DND-41 (cell line): ENCODE measurements at regions not wholly inside any gene's neighbourhood (a gene's known extent, or its start where the extent isn't known, plus 50 kb on each side); places are given as distances from the start of the nearest gene placed in this dataset.

Source experiments
- ATAC-seq: fragments of 200-7000 bp; cut with Tn5 transposase; 3 replicates; pipeline ENCODE4 v1.9.1; 2021; ENCODE audit warnings: low read depth; ENCODE audit not compliant: insufficient read depth
- DNase-seq: peaks from one replicate; pipeline ENCODE4 v3.0.0-alpha.2; 2020
- H2AFZ ChIP-seq: 2 replicates; pipeline ENCODE4 v1.6.0; 2012; ENCODE audit warnings: low read depth, low read length
- H3K27ac ChIP-seq: 2 replicates; pipeline ENCODE4 v1.5.1; 2012; ENCODE audit warnings: low read length, inconsistent platforms
- H3K27me3 ChIP-seq: fragments of 200-600 bp; sonication (generic); 2 replicates; pipeline ENCODE4 v1.6.0; 2012; ENCODE audit warnings: low read length, mild to moderate bottlenecking, inconsistent platforms; ENCODE audit not compliant: insufficient read depth, poor library complexity
- H3K36me3 ChIP-seq: 2 replicates; pipeline ENCODE4 v1.5.1; 2012; ENCODE audit warnings: low read length, inconsistent platforms; ENCODE audit not compliant: insufficient read depth
- H3K4me1 ChIP-seq: 2 replicates; pipeline ENCODE4 v1.5.1; 2012; ENCODE audit warnings: mild to moderate bottlenecking, low read length; ENCODE audit not compliant: insufficient read depth
- H3K4me2 ChIP-seq: 2 replicates; pipeline ENCODE4 v1.6.0; 2012; ENCODE audit warnings: mild to moderate bottlenecking, moderate library complexity, low read length, inconsistent platforms; ENCODE audit not compliant: insufficient read depth
- H3K4me3 ChIP-seq, 2 experiments: fragments of 200-600 bp in 1 of 2; shearing (Covaris generic) in 1 of 2; 2 replicates each; pipeline ENCODE4 v1.5.1; 2012 to 2016; ENCODE audit warnings: inconsistent platforms in 2 of 2, low read length in 2 of 2, mild to moderate bottlenecking in 2 of 2, low read depth in 1 of 2, moderate library complexity in 1 of 2
- H3K79me2 ChIP-seq: 2 replicates; pipeline ENCODE4 v1.6.0; 2012; ENCODE audit warnings: low read length, inconsistent platforms; ENCODE audit not compliant: insufficient read depth
- H3K9ac ChIP-seq: 2 replicates; pipeline ENCODE4 v1.6.0; 2012; ENCODE audit warnings: low read depth, mild to moderate bottlenecking, inconsistent platforms, low read length, moderate library complexity
- H3K9me3 ChIP-seq: 2 replicates; pipeline ENCODE4 v1.5.1; 2012; ENCODE audit warnings: low read length, moderate library complexity, mild to moderate bottlenecking, inconsistent platforms; ENCODE audit not compliant: insufficient read depth, severe bottlenecking
- H4K20me1 ChIP-seq: 2 replicates; pipeline ENCODE4 v1.6.0; 2012; ENCODE audit warnings: low read length; ENCODE audit not compliant: insufficient read depth
- EZH2 ChIP-seq: IDR thresholded peaks from 3 replicates; pipeline ENCODE4 v1.6.1; 2012; ENCODE audit warnings: borderline replicate concordance, low read depth, mild to moderate bottlenecking, moderate library complexity, low read length, inconsistent platforms; ENCODE audit not compliant: severe bottlenecking
- TF ChIP-seq, protein P1 (sequence below): IDR thresholded peaks from 2 replicates; pipeline ENCODE4 v1.5.1; 2012; ENCODE audit warnings: borderline replicate concordance, low read length, moderate library complexity, mild to moderate bottlenecking; ENCODE audit not compliant: poor library complexity, severe bottlenecking; ENCODE audit errors: extremely low read depth

- Histone ChIP-seq H2AFZ (no peak overlapping the region), H3K9me3 (no peaks in the 10 kb centered on the region), H3K27ac (no peak overlapping the region), H3K27me3 (no peaks in the 10 kb centered on the region), H4K20me1 (no peaks in the 10 kb centered on the region), H3K9ac (no peak overlapping the region), H3K4me3 (no peak overlapping the region), H3K36me3 (no peaks in the 10 kb centered on the region), H3K79me2 (no peaks in the 10 kb centered on the region), H3K4me2 (no peak overlapping the region), H3K4me1 (no peaks in the 10 kb centered on the region)
- no peak for ATAC-seq
- TF ChIP-seq, protein P1, sequence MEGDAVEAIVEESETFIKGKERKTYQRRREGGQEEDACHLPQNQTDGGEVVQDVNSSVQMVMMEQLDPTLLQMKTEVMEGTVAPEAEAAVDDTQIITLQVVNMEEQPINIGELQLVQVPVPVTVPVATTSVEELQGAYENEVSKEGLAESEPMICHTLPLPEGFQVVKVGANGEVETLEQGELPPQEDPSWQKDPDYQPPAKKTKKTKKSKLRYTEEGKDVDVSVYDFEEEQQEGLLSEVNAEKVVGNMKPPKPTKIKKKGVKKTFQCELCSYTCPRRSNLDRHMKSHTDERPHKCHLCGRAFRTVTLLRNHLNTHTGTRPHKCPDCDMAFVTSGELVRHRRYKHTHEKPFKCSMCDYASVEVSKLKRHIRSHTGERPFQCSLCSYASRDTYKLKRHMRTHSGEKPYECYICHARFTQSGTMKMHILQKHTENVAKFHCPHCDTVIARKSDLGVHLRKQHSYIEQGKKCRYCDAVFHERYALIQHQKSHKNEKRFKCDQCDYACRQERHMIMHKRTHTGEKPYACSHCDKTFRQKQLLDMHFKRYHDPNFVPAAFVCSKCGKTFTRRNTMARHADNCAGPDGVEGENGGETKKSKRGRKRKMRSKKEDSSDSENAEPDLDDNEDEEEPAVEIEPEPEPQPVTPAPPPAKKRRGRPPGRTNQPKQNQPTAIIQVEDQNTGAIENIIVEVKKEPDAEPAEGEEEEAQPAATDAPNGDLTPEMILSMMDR: peak; percentile 52
- no peak for TF ChIP-seq EZH2
- DNase-seq: no peak
Measured at GRCh38 chr2:180077295-180077906, 70.3 kb upstream of the CWC22 start.

DNA sequence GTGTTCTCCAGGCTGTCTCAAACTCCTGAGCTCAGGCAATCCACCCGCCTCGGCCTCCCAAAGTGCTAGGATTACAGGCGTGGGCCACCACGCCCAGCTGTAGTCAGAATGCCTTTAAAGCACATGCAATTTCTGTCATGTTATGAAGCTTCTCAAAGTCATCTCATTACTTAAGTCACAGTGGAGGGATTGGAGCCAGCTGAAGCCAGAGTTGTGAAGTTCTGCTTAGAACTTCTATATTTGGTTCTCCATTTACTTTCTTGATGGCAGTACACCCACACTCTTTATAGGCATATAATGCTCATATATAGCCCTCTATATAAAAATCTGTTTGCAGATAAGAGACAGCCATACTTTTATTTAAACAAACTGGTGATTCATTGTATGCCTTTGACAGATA is 68.8 kb upstream of the CWC22 start:
- TF ChIP-seq EZH2: no peak
- TF ChIP-seq, protein P1: no peak
- Histone ChIP-seq H4K20me1 (no peaks in the 10 kb centered on the region), H3K4me3 (no peak overlapping the region), H3K4me1 (no peaks in the 10 kb centered on the region), H3K9me3 (no peaks in the 10 kb centered on the region), H2AFZ (no peak overlapping the region), H3K79me2 (no peaks in the 10 kb centered on the region), H3K27me3 (no peaks in the 10 kb centered on the region), H3K27ac (no peak overlapping the region), H3K36me3 (no peaks in the 10 kb centered on the region), H3K4me2 (no peak overlapping the region), H3K9ac (no peak overlapping the region)
- DNase-seq (no peak), ATAC-seq (no peak)

DNA sequence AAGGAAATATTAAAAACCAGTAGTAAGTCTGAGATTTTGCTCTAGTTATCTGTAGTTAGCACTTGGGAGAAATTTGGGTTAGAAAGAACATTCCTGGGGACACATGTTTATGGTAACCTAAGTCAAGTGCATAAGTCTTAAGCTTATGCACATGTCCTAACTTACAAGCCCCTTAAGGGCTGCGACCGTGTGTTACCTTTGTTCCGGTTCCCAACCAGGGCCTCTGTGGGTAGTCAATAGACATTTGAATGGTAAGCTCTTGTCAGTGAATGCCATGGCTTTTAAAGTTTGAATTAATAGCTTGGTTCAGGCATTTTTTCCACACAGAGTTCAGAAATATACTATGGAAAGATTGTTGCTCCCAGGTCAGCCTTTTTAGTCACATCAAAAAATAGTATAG is 64.7 kb upstream of the CWC22 start:
- no peaks in the 10 kb centered on the region for H3K36me3 ChIP-seq
- H3K9me3 ChIP-seq: peaks cover 8% of the 10 kb centered on the region
- H3K27me3 ChIP-seq: no peaks in the 10 kb centered on the region
- no peaks in the 10 kb centered on the region for H4K20me1 ChIP-seq
- no peak overlapping the region for H3K4me2 ChIP-seq
- TF ChIP-seq, protein P1: no peak
- no peak for TF ChIP-seq EZH2
- no peak for DNase-seq
- ATAC-seq: no peak
- no peak overlapping the region for H3K4me3 ChIP-seq
- H3K4me1 ChIP-seq: no peaks in the 10 kb centered on the region
- H2AFZ ChIP-seq: no peak overlapping the region
- H3K9ac ChIP-seq: no peak overlapping the region
- H3K27ac ChIP-seq: no peak overlapping the region
- no peaks in the 10 kb centered on the region for H3K79me2 ChIP-seq
